HT1080 (cell line): ENCODE measurements at regions not wholly inside any gene's neighbourhood (a gene's known extent, or its start where the extent isn't known, plus 50 kb on each side); places are given as distances from the start of the nearest gene placed in this dataset.

Source experiments
- DNase-seq: peaks from one replicate; pipeline ENCODE4 v3.0.0-alpha.2; 2015; ENCODE audit warnings: low read depth

GRCh38 chr4:152161676-152162330 is 374.1 kb downstream of the FBXW7 start:
- peak; percentile 79 for DNase-seq

DNA sequence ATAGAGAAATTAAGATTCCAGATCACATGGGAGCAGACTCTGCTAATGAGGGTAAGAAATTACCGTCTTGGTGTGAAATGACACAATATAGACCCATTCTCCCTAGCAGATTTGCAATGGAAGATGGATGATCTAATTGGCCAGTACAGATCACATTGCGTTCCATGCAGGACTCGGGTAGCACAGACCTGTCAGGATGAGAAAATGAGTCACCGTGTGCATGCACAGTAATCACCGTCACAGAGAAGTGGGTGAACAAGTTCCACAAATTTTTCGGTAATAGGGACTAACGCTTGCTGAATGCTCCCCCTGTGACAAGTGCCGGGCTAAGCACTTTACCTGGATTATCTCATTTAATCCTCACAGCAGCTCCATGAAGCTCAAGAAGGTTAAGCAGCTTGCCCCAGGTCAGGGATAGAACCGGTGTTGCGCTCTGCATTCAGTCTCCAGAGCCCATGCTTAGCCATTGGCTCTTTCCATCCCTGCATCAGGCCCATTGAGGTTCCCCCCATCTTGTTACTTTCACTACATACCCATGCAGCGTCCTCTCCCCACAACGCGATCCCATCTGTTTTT is 375.6 kb downstream of the FBXW7 start:
- DNase-seq, result no peak

DNA sequence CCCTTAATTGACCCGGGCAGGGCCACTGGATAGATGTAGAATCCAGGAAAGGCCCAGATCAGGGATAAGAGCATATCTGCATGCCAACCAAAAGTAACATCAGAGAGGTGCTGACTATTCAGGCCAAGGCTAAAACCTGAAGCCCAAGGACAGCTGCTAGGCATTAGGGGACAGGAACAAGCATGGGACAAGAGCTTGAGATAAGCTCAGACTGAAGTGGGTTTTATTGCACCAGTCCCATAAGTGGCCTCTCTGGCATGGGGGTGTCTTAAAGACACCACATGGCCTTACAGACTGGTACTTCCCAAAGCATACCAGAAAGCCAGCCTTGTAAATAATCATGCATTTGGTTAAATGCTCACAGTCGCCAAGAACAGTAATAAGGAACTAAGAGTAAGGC is 376.1 kb downstream of the FBXW7 start:
- no peak for DNase-seq

GRCh38 chr4:152158225-152158624 is 377.7 kb downstream of the FBXW7 start:
- DNase-seq, result no peak

GRCh38 chr4:152157629-152158028 is 378.3 kb downstream of the FBXW7 start:
- no peak for DNase-seq

DNA sequence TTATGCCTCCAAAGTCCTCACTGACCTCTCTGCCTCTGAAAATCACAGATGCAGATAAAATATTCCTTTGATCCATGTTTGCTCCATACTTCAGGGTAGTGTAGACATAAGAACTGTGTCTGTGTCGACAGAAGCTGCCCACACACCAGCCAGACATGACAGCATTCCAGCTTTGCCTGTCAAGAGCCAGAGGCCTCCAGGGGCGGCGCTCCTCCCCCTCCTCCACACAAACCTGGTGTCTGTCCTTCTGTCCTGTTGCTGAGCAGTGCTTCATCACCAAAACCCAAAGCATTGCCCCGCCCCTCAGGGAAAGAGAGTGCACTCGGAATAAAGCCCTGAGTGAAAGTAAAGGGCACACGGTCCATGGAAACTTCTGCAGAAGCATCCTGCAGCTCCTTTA is 379.4 kb downstream of the FBXW7 start:
- DNase-seq, result no peak

DNA sequence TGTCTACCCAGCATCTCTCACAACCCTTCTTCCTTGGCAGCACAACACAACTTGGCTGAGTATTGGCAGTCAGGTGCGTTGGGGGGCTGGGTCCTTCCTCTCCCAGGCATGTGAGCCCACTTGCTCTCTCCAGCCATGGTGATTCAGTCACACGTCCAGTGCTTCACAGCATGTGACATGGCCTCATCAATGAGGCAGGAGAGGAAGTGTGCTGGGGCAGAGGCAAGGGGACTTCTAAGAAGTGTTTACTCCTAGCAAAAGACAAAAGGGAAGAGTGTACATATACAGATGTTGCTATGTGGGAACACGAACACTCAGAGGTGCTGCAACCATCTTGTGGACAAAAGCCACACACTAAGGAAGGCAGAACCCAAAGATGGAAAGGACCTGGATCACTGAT is 380.8 kb downstream of the FBXW7 start:
- DNase-seq, result peak; percentile 18

- DNase-seq, result no peak
Measured at GRCh38 chr4:152154433-152154832, 381.5 kb downstream of the FBXW7 start.

GRCh38 chr4:152153476-152154270 is 382.2 kb downstream of the FBXW7 start:
- no peak for DNase-seq

- no peak for DNase-seq
Measured at GRCh38 chr4:152150214-152150613, 385.7 kb downstream of the FBXW7 start.

GRCh38 chr4:152149745-152150144 is 386.1 kb downstream of the FBXW7 start:
- DNase-seq, result no peak

GRCh38 chr4:152148057-152148456 is 387.2 kb upstream of the GATB start:
- DNase-seq, result no peak

GRCh38 chr4:152146244-152146643 is 385.4 kb upstream of the GATB start:
- DNase-seq, result no peak

GRCh38 chr4:152143806-152144205 is 383.0 kb upstream of the GATB start:
- DNase-seq, result no peak

DNA sequence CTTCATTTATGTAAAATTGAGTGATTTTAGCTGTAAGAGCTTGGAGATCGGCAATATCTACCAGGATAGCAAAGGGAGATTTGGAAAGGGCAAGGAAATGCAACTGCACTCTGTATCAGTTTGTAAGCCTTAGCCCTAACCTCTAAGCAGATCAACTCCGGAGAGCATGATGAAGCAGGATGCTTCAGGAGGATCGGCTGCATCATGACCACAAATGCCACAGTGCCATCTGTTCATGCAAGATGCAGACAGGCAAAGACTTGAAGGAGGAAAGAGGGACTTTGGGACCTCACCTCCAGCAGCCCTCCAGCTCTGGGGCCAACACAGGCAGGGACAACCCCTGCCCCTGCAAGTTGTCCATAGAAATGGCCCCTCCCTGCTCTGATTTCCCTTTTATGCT is 377.6 kb upstream of the GATB start:
- no peak for DNase-seq

- DNase-seq, result no peak
Measured at GRCh38 chr4:152132776-152133175, 372.0 kb upstream of the GATB start.

GRCh38 chr4:152128356-152128755 is 367.5 kb upstream of the GATB start:
- DNase-seq, result no peak

DNA sequence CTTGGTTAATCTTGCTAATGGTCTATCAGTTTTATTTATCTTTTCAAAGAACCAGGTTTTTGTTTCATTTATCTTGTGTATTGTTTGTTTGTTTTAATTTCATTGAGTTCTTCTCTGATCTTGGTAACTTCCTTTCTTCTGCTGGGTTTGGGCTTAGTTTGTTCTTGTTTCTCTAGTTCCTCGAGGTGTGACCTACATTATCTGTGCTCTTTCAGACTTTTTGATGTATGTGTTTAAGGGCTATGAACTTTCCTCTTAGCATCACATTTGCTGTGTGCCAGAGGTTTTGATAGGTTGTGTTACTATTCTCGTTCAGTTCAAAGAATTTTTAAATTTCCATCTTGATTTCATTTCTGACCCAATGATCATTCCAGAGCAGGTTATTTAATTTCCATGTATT is 365.4 kb upstream of the GATB start:
- DNase-seq, result no peak

- DNase-seq, result no peak
Measured at GRCh38 chr4:152118819-152119553, 358.2 kb upstream of the GATB start.

DNA sequence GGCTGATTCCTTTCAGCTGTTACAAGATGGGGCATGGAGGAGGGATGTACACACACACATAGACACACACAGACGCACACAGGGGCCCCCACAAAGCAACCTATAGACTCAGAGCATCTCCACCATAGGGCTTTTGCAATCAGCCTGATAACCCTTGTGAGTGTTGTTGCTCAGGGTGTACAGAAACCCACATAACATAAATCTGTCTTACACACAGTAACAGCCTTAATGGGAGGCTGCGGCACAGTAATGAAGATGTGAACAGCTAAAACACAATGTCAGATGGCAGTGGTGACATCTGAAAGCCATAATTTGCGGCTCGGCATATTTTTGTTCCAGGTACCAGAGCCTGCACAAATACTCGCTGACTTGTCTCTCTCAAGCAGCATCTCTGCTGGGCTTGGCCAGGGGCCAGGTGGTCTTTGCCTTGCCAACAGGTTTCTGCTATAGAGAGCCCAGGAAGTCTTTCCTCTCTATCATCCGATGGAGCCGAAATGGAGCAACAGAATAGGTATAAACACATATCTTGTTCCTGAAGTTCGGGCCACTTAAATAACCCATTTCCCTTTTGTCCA is 357.2 kb upstream of the GATB start:
- DNase-seq, result no peak

- DNase-seq, result no peak
Measured at GRCh38 chr4:152117520-152117919, 356.7 kb upstream of the GATB start.

- no peak for DNase-seq
Measured at GRCh38 chr4:152117054-152117453, 356.2 kb upstream of the GATB start.
